K562 (cell line): ENCODE measurements at regions not wholly inside any gene's neighbourhood (a gene's known extent, or its start where the extent isn't known, plus 50 kb on each side); places are given as distances from the start of the nearest gene placed in this dataset.
A peak's percentile ranks its signal among the peaks of the same experiment; 100 is the strongest.

Experiments
- NR4A1 ChIP-seq, 2 experiments: fragments of 250-450 bp in 1 of 2; fragments of 450-650 bp in 1 of 2; sonication (Bioruptor Pico) in 1 of 2; IDR thresholded peaks; 2 replicates each; pipeline versions ENCODE4 v1.4.0 to v1.6.1; 2016 to 2020; ENCODE audit warnings: mild to moderate bottlenecking in 2 of 2, missing compliant biosample characterization in 1 of 2, missing genetic modification characterization in 1 of 2, moderate library complexity in 1 of 2
- RFX1 ChIP-seq: fragments of 450-650 bp; IDR thresholded peaks from 2 replicates; pipeline ENCODE4 v1.6.1; 2016; ENCODE audit warnings: mild to moderate bottlenecking, moderate library complexity
- ZFPM2 ChIP-seq: fragments of 250-450 bp; sonication (Bioruptor Pico); IDR thresholded peaks from 2 replicates; pipeline ENCODE4 v1.5.1; 2022; ENCODE audit warnings: mild to moderate bottlenecking
- ZNF780A ChIP-seq: fragments of 250-450 bp; sonication (Bioruptor Pico); IDR thresholded peaks from 2 replicates; pipeline ENCODE4 v1.5.0; 2021; ENCODE audit warnings: mild to moderate bottlenecking
- TF ChIP-seq, protein P1 (sequence below): fragments of 450-650 bp; IDR thresholded peaks from 2 replicates; pipeline ENCODE4 v1.6.1; 2016; ENCODE audit warnings: low read depth
- TF ChIP-seq, protein P2 (sequence below): fragments of 250-450 bp; sonication (Bioruptor Pico); IDR thresholded peaks from 2 replicates; pipeline ENCODE4 v1.9.0; 2021; ENCODE audit warnings: mild to moderate bottlenecking, inconsistent platforms
- TF ChIP-seq, protein P3 (sequence below): sonication (generic); formaldehyde crosslinking; IDR thresholded peaks from 2 replicates; pipeline ENCODE4 v1.8.0; 2022; ENCODE audit warnings: mild to moderate bottlenecking, missing genetic modification reagents

DNA sequence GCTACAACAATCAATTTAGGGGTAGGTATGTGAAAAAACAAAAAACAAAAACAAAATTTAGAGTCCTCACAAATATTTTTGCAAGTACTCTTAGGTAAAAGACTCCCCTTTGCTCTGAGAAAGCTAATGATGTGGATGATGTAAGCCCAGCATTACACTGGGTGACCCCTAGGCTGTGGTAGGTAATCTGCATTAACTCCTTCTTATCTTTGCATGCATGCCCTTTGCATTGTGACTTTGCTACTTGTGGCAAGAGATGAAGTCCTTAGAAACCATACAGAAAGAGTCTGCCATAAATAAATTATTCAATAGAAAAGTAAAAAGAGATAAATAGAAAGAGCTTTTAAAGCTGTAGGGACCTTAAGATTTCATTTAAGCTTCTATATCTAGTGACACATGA lies 159.7 kb upstream of the MBNL1 start (continued):
- TF ChIP-seq, protein P1, sequence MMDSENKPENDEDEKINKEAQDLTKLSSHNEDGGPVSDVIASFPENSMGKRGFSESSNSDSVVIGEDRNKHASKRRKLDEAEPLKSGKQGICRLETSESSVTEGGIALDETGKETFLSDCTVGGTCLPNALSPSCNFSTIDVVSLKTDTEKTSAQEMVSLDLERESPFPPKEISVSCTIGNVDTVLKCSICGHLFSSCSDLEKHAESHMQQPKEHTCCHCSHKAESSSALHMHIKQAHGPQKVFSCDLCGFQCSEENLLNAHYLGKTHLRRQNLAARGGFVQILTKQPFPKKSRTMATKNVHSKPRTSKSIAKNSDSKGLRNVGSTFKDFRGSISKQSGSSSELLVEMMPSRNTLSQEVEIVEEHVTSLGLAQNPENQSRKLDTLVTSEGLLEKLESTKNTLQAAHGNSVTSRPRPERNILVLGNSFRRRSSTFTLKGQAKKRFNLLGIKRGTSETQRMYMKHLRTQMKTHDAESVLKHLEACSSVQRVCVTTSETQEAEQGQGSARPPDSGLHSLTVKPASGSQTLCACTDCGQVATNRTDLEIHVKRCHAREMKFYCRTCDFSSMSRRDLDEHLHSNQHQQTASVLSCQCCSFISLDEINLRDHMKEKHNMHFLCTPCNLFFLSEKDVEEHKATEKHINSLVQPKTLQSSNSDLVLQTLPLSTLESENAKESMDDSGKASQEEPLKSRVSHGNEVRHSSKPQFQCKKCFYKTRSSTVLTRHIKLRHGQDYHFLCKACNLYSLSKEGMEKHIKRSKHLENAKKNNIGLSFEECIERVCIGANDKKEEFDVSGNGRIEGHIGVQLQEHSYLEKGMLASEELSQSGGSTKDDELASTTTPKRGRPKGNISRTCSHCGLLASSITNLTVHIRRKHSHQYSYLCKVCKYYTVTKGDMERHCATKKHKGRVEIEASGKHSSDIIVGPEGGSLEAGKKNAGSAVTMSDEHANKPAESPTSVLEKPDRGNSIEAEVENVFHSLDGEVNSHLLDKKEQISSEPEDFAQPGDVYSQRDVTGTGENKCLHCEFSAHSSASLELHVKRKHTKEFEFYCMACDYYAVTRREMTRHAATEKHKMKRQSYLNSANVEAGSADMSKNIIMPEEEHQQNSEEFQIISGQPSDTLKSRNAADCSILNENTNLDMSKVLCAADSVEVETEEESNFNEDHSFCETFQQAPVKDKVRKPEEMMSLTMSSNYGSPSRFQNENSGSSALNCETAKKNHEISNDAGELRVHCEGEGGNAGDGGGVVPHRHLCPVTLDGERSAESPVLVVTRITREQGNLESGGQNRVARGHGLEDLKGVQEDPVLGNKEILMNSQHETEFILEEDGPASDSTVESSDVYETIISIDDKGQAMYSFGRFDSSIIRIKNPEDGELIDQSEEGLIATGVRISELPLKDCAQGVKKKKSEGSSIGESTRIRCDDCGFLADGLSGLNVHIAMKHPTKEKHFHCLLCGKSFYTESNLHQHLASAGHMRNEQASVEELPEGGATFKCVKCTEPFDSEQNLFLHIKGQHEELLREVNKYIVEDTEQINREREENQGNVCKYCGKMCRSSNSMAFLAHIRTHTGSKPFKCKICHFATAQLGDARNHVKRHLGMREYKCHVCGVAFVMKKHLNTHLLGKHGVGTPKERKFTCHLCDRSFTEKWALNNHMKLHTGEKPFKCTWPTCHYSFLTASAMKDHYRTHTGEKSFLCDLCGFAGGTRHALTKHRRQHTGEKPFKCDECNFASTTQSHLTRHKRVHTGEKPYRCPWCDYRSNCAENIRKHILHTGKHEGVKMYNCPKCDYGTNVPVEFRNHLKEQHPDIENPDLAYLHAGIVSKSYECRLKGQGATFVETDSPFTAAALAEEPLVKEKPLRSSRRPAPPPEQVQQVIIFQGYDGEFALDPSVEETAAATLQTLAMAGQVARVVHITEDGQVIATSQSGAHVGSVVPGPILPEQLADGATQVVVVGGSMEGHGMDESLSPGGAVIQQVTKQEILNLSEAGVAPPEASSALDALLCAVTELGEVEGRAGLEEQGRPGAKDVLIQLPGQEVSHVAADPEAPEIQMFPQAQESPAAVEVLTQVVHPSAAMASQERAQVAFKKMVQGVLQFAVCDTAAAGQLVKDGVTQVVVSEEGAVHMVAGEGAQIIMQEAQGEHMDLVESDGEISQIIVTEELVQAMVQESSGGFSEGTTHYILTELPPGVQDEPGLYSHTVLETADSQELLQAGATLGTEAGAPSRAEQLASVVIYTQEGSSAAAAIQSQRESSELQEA = no peak
- TF ChIP-seq NR4A1 (CRISPR knock-in tag; IDR thresholded peaks at IDR 0.05) = no peak
- no peak for TF ChIP-seq NR4A1 (tag; IDR thresholded peaks at IDR 0.05)
- TF ChIP-seq, protein P2, sequence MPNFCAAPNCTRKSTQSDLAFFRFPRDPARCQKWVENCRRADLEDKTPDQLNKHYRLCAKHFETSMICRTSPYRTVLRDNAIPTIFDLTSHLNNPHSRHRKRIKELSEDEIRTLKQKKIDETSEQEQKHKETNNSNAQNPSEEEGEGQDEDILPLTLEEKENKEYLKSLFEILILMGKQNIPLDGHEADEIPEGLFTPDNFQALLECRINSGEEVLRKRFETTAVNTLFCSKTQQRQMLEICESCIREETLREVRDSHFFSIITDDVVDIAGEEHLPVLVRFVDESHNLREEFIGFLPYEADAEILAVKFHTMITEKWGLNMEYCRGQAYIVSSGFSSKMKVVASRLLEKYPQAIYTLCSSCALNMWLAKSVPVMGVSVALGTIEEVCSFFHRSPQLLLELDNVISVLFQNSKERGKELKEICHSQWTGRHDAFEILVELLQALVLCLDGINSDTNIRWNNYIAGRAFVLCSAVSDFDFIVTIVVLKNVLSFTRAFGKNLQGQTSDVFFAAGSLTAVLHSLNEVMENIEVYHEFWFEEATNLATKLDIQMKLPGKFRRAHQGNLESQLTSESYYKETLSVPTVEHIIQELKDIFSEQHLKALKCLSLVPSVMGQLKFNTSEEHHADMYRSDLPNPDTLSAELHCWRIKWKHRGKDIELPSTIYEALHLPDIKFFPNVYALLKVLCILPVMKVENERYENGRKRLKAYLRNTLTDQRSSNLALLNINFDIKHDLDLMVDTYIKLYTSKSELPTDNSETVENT = no peak
- no peak for TF ChIP-seq ZNF780A
- TF ChIP-seq, protein P3, sequence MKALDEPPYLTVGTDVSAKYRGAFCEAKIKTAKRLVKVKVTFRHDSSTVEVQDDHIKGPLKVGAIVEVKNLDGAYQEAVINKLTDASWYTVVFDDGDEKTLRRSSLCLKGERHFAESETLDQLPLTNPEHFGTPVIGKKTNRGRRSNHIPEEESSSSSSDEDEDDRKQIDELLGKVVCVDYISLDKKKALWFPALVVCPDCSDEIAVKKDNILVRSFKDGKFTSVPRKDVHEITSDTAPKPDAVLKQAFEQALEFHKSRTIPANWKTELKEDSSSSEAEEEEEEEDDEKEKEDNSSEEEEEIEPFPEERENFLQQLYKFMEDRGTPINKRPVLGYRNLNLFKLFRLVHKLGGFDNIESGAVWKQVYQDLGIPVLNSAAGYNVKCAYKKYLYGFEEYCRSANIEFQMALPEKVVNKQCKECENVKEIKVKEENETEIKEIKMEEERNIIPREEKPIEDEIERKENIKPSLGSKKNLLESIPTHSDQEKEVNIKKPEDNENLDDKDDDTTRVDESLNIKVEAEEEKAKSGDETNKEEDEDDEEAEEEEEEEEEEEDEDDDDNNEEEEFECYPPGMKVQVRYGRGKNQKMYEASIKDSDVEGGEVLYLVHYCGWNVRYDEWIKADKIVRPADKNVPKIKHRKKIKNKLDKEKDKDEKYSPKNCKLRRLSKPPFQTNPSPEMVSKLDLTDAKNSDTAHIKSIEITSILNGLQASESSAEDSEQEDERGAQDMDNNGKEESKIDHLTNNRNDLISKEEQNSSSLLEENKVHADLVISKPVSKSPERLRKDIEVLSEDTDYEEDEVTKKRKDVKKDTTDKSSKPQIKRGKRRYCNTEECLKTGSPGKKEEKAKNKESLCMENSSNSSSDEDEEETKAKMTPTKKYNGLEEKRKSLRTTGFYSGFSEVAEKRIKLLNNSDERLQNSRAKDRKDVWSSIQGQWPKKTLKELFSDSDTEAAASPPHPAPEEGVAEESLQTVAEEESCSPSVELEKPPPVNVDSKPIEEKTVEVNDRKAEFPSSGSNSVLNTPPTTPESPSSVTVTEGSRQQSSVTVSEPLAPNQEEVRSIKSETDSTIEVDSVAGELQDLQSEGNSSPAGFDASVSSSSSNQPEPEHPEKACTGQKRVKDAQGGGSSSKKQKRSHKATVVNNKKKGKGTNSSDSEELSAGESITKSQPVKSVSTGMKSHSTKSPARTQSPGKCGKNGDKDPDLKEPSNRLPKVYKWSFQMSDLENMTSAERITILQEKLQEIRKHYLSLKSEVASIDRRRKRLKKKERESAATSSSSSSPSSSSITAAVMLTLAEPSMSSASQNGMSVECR (CRISPR knock-in tag) = no peak
- TF ChIP-seq RFX1 = peak; percentile 31; the same call in 1 of the 2 replicates
- no peak for TF ChIP-seq ZFPM2 (CRISPR knock-in tag)
